ENCODE measurements at regions not wholly inside any gene's neighbourhood (a gene's known extent, or its start where the extent isn't known, plus 50 kb on each side); places are given as distances from the start of the nearest gene placed in this dataset.

GRCh38 chr1:194300776-194301175, 1114.4 kb upstream of the B3GALT2 start:
- intact Hi-C loops (cut with micrococcal nuclease; ENCODE audit: unreplicated experiment) (no loop called here), in situ Hi-C loops (cut with MboI) (no loop called here)
- ChIA-PET RAD21 (ENCODE audit: unreplicated experiment) (no interaction called here), CTCF (no interaction called here), SMC1A (ENCODE audit: uncharacterized antibody, unreplicated experiment) (interaction anchor here (0.6 kb wide), 1 partner anchor 58 kb away, joined by 3 read pairs; no protein-coding TSS in a partner anchor), POLR2A (no interaction called here)
- WGBS (ENCODE audit: insufficient coverage, insufficient replicate concordance, low lambda C conversion rate, missing lambda C conversion rate): 24% methylated on average over 4 of the region's 4 CpGs
- ATAC-seq: no peak
- no peak overlapping the region for H2AFZ ChIP-seq (ENCODE audit: control insufficient read depth, low read depth, low read length)
- H4K20me1 ChIP-seq (ENCODE audit: control insufficient read depth, insufficient read depth): no peaks in the 10 kb centered on the region
- no peaks in the 10 kb centered on the region for H3K79me2 ChIP-seq (ENCODE audit: control insufficient read depth, insufficient read depth, low read length)
- no peaks in the 10 kb centered on the region for H3K9me3 ChIP-seq (replicated peaks; ENCODE audit: control insufficient read depth, insufficient read depth, low read length)
- no peaks in the 10 kb centered on the region for H3K27me3 ChIP-seq (replicated peaks in 1 of 2; ENCODE audit: control insufficient read depth in 2 of 2, insufficient read depth in 2 of 2, low read length in 1 of 2)
- no peak overlapping the region for H3K9ac ChIP-seq (ENCODE audit: control insufficient read depth, insufficient read depth, low read length)
- no peak for DNase-seq (ENCODE audit: low read depth, low spot score)
- no peak for TF ChIP-seq LARP7 (IDR thresholded peaks at IDR 0.05)
- H3K4me1 ChIP-seq (ENCODE audit: control insufficient read depth, insufficient read depth, low read length): no peaks in the 10 kb centered on the region
- BruUV-seq (replicated peaks): no TSS peak
- no peak overlapping the region for H3K4me3 ChIP-seq
- H3K27ac ChIP-seq (ENCODE audit: control insufficient read depth, insufficient read depth): no peak overlapping the region
- no peak overlapping the region for H3K4me2 ChIP-seq (ENCODE audit: control insufficient read depth, insufficient read depth)
- H3K36me3 ChIP-seq (ENCODE audit: control insufficient read depth in 2 of 2, insufficient read depth in 2 of 2, low read length in 1 of 2): no peaks in the 10 kb centered on the region
- FAIRE-seq: no peak

- DNase-seq (ENCODE audit: low read depth, low spot score) (no peak), FAIRE-seq (no peak), ATAC-seq (no peak)
- ChIA-PET POLR2A (no interaction called here), CTCF (no interaction called here), SMC1A (ENCODE audit: uncharacterized antibody, unreplicated experiment) (interaction anchor here (0.6 kb wide), 1 partner anchor 58 kb away, joined by 3 read pairs; no protein-coding TSS in a partner anchor), RAD21 (ENCODE audit: unreplicated experiment) (no interaction called here)
- intact Hi-C loops (cut with micrococcal nuclease; ENCODE audit: unreplicated experiment) (no loop called here), in situ Hi-C loops (cut with MboI) (no loop called here)
- H3K4me3 ChIP-seq: no peak overlapping the region
- H3K27ac ChIP-seq (ENCODE audit: control insufficient read depth, insufficient read depth): no peak overlapping the region
- H4K20me1 ChIP-seq (ENCODE audit: control insufficient read depth, insufficient read depth): no peaks in the 10 kb centered on the region
- no peak overlapping the region for H3K9ac ChIP-seq (ENCODE audit: control insufficient read depth, insufficient read depth, low read length)
- no peaks in the 10 kb centered on the region for H3K36me3 ChIP-seq (ENCODE audit: control insufficient read depth in 2 of 2, insufficient read depth in 2 of 2, low read length in 1 of 2)
- H3K4me1 ChIP-seq (ENCODE audit: control insufficient read depth, insufficient read depth, low read length): no peaks in the 10 kb centered on the region
- H3K79me2 ChIP-seq (ENCODE audit: control insufficient read depth, insufficient read depth, low read length): no peaks in the 10 kb centered on the region
- TF ChIP-seq IRF5 (IDR thresholded peaks at IDR 0.05; ENCODE audit: borderline replicate concordance) (no peak), GABPA (IDR thresholded peaks at IDR 0.05; ENCODE audit: low read depth) (no peak)
- H3K9me3 ChIP-seq (replicated peaks; ENCODE audit: control insufficient read depth, insufficient read depth, low read length): no peaks in the 10 kb centered on the region
- WGBS (ENCODE audit: insufficient coverage, insufficient replicate concordance, low lambda C conversion rate, missing lambda C conversion rate): 52% methylated on average over 1 of the region's 1 CpG
- H3K4me2 ChIP-seq (ENCODE audit: control insufficient read depth, insufficient read depth): no peak overlapping the region
- BruUV-seq (replicated peaks): no TSS peak
- no peak overlapping the region for H2AFZ ChIP-seq (ENCODE audit: control insufficient read depth, low read depth, low read length)
- H3K27me3 ChIP-seq (replicated peaks in 1 of 2; ENCODE audit: control insufficient read depth in 2 of 2, insufficient read depth in 2 of 2, low read length in 1 of 2): no peaks in the 10 kb centered on the region
Measured at GRCh38 chr1:194300340-194300739, 1113.9 kb upstream of the B3GALT2 start.
